ENCODE measurements at regions not wholly inside any gene's neighbourhood (a gene's known extent, or its start where the extent isn't known, plus 50 kb on each side); places are given as distances from the start of the nearest gene placed in this dataset.
A peak's percentile ranks its signal among the peaks of the same experiment; 100 is the strongest.
"Not testable (repeated sequence)": the region's sequence is repeated elsewhere in the genome, so short reads cannot be mapped to it uniquely, and the experiment has no call there.

DNA sequence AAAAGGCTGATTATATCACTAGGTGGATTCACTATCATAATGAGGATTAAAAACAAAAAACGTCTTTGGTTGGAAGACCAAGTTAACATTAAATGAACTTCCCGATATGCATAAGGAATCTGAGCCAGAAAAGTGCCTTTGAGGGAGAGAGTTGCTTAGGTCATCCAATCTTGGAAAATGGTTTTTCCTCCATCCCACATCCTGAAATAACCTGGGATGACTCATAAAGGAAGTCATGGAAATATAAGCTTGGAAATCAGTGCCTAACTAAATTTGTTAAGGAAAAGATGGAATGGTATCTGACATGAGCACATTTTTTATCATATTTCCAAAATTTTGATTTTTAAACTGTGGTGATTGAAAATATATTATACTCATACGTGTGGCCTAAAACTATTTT is 66.0 kb downstream of the KBTBD8 start:
- no peak for DNase-seq (ENCODE audit: low spot score)

DNA sequence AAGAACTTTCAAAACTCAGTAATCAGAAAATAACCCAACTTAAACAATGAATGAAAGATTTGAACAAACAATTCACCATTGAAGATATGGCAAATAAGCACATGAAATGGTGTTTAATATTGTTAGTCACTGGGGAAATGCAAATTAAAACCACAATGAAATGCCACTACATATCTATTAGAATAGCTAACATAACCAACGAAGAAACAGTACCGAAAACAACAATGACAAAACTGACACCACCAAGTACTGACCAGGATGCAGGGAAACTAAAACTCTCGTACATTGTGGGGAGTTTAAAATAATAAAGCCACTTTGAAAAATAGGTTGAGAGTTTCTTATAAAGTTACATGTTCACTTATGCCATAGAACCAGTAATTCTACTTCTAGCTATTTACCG is 69.1 kb downstream of the KBTBD8 start:
- DNase-seq (ENCODE audit: low spot score): no peak

DNA sequence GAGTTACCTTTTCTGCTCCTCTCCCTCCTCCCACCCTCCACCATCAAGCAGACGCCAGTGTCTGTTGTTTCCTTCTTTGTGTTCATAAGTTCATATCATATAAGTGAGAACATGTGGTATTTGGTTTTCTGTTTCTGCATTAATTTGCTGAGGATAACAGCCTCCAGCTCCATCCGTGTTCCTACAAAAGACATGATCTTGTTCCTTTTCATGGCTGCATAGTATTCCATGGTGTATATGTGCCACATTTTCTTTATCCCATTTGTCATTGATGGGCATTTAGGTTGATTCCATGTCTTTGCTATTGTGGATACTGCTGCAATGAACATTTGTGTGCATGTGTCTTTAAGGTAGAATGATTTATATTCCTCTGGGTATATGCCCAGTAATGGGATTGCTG is 74.5 kb downstream of the KBTBD8 start:
- DNase-seq (ENCODE audit: low spot score): not testable (repeated sequence)

DNA sequence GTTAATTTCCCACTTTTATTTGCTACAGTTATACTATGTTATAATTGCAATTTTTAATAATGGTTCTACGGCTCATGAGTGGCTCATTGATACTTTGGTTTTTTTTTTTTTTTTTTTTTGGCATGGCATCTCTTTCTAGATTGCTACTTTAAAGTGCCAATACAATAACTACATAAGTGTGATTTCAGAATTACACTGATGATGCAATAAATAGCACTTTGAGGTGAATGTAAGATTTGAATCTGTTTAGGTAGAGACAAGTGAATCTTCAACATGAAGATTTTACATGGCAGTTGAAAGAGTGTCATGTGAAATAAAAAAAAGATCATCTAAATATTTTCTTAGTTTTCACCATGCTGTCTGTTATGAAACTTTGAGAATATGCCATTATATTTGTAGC is 75.7 kb downstream of the KBTBD8 start:
- no peak for DNase-seq (ENCODE audit: low spot score)

DNA sequence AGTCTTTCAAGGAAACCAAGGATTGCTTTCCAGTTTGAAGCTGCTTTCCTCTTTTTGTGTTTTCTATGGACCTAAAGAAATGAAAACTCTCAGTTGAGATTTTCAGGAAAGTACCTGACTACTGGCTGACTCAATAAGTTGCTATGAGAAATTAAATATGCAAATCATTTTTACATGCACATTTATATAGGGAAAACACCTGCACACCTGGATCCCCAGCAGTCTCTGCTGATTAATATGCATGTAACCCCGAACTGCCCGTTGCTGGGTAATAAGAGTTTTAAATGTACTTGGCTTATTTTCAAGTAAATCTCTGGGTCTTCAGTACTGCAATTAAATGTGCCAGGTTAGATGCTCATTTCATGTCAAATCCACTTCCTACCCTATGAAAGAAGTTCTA is 77.2 kb downstream of the KBTBD8 start:
- DNase-seq (ENCODE audit: low spot score): no peak

DNA sequence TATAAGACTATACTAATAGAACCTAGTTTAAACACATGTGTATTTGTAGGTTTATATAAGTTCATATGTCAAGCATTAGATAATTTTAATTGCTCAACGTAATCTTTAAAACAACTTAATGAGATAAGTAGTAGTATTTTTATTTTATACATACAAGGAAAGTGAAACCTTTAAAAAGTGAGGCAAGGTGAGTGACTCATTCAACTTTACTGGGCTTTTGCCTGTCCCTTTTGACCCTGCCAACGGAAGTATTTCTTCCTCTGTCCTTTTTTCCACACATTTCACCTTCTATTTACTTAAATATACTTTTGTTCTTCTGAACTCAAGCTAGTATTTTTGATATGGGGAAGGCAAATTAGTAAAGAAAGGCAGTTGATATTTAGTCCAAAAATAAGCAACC is 78.5 kb downstream of the KBTBD8 start:
- DNase-seq (ENCODE audit: low spot score): no peak

DNA sequence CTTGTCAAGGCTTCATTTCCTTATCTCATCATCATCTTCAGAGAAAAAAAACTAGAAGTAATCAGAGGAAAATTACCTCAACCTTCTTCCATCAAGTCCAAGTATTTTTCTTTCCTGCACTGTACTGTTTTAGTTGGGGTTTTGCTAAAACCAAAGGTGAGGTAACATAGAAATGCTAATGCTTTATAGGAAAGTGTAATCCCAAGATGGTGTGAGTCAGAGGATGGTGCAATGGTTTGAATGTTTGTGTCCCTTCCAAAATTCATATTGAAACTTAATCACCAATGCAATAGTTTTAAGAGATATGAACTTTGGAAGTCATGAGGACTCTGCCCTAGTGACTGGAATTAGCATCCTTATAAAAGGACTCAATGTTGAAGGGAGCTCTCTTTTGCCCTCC is 79.5 kb downstream of the KBTBD8 start:
- DNase-seq (ENCODE audit: low spot score): no peak

DNA sequence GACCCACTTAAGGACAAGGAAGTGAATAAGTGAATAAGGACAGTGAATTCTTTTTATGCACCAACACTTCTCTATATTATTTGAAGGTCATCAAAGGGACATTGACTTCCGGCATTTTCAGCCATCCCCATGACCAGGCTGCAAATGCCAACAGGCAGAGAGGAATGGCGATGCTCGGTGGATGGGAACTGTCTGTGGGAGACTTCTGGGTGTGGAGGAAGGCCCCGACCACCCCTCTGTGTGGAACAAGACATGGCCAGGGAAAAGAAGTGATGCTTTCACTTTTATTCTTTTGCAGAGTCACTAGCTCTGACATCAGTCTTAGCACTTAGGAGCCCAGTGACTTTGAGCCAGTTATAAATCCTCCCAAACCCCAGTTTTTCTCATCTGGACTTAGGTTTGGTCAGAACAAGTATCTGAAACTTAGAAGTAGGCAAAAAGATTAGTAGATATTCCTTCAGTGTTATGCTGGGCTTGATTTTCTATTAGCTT is 84.5 kb downstream of the KBTBD8 start:
- DNase-seq (ENCODE audit: low spot score): no peak

DNA sequence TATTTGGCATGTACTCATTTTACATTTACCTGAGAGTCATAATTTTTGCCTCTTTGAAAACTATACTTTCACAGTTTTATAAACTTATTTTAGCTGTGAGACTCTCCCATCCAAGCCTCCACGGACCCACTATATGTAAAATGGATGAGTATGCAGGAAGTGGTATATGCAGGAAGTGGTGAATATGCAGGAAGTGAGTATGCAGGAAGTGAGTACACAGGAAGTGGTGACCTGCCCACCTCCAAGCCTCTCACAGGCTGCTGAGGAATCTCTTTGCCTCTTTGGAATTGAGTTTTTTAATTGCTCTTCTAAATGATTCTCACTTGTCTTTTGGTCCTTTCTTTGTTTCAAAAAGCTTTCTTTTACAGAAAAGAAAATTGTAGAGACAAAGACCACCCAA is 85.2 kb downstream of the KBTBD8 start:
- DNase-seq (ENCODE audit: low spot score): no peak

DNA sequence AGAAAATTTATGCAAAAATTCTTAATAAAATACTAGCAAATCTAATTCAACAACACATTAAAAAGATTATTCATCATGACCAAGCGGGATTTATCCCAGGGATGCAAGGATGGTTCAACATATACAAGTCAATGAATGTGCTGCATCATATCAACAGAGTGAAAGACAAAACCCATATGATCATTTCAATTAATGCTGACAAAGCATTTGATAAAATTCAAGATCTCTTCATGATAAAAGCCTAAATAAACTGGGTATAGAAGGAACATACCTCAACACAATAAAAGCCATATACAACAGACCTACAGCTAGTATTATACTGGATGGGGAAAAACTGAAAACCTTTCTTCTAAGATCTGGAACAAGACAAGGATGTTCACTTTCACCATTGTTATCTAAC is 89.7 kb downstream of the KBTBD8 start:
- DNase-seq (ENCODE audit: low spot score): no peak

DNA sequence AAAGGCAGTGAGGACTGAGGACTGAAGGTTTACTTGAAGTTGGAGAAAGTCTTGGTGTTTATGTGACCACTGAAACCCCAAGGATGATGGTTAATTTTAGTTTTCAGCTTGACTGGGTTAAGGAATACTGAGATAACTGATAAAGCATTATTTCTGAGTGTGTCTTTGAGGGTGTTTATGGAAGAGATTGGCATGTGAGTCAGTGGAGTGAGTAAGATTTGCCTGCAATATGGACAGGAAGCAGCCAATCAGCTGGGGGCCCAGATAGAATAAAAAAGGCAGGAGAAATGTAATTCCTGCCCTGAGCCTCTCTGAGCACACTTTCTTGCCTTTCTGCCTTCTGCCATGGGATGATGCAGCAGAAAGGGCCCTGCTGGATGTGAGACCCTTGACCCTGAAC is 92.4 kb downstream of the KBTBD8 start:
- DNase-seq (ENCODE audit: low spot score): no peak

DNA sequence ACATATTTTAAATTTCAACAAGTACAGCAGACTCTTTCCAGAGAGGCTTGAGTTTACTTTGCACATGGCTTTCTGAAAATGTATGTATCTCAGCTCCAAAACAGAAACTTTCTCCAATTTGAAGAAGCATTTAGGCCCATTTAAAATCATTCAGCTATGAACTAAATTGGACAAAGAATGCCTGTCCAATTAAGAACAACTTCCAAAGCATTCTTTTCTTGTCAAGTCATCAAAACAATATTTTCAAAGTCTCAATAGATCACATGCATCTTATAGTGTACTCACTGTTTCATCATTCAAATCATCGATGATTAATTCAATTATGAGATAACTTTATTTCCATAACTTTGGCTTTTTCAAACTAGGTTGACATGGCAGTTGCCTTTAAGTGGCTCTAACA is 95.2 kb downstream of the KBTBD8 start:
- DNase-seq (ENCODE audit: low spot score): no peak

DNA sequence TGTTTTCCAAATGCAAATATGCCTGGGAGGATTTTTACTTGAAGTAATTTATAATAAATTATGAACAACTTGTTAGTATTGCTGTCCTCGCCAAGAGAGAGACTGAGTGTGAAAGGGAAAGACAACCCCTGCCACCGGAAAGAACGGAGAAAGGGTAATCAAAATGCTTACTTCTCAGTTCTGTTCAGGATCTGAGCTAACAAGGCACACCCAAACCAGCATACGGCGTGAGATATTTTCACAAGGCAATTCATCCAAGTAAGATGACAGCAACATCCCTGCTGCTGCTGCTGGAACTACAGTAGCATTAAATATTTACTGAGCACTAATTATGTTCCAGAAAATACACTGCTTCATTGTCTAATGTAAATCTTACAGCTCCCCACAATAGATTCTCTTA is 96.1 kb downstream of the KBTBD8 start:
- no peak for DNase-seq (ENCODE audit: low spot score)

DNA sequence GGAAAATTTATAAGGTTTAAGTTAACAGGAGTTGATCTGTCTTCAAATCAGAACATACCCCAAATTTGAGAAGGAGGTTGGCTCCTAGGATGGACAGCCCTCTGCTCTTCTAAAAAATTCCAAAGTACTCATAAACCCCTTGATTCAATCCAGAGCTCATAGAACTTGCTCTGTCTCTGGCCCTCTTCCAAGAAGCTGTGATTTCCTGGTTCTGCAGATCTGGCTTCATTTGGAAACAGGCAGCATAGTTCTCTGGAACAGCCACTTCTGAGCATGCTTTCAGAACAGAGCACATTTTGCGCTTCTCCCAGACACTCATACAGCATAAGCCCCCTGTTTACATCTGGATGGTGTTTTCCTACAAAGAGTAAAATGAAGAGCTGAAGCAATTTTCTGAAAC is 96.7 kb downstream of the KBTBD8 start:
- no peak for DNase-seq (ENCODE audit: low spot score)

DNA sequence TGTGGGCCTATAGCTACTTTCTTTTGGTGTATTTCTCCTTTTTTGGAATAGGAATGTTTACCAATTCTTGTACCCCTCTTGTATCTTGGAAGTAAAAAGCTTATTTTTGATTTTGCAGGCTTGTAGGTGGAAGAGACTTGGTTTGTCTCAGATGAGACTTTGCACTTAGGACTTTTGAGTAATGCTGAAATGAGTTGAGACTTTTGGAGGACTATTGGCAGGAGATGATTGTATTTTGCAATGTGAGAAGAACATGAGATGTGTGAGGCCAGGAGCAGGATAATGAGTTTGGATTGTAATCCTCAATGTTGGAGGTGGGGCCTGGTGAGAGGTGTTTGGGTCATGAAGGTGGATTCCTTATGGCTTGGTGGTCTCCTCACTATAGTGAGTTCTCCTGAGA is 106.3 kb downstream of the KBTBD8 start:
- DNase-seq (ENCODE audit: low spot score): no peak

DNA sequence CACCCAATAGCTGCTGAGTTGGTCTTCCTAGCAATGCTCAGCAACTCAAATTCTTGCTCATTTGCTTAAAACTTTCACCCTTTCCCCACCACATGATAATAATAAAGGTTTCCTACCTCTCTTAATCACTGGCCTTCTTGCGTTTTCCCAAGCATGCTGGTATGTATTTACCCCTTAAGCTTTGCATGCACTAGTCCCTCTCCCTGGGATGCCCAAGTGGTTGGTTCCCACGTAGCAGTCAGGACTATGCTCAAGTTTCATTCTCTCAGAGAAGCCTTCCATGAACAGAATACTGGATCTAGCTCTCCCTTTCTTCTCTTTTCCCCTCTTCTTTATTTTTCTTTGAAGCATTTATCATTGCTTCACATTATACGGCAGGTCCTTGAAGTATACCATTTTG is 108.8 kb downstream of the KBTBD8 start:
- DNase-seq (ENCODE audit: low spot score): no peak

DNA sequence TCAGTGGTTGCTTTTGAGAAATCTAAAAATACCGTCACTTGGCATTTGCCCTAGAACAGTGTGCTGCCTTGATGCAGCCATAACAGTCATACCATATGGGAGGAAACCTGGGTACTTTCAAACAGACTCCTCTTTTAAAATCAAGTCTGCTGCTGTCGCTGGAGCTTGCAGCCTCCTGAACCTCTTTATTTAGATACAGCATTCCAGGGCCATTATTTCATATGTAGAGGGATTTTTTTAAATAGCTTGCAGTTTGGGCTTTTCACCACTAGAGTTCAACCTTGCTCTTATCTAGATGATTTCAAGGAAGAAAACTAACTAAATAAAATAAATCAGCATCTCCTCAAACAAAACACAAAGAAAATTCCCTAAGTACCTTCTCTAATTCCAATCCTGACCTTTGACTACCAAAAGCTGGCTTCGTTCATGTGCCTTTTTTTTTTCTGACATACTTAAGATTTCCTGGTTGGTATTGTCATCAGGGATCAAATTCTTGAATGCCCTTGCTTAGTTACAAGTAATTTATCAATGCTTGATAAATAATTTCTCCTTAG is 111.6 kb downstream of the KBTBD8 start:
- DNase-seq (ENCODE audit: low spot score): no peak

DNA sequence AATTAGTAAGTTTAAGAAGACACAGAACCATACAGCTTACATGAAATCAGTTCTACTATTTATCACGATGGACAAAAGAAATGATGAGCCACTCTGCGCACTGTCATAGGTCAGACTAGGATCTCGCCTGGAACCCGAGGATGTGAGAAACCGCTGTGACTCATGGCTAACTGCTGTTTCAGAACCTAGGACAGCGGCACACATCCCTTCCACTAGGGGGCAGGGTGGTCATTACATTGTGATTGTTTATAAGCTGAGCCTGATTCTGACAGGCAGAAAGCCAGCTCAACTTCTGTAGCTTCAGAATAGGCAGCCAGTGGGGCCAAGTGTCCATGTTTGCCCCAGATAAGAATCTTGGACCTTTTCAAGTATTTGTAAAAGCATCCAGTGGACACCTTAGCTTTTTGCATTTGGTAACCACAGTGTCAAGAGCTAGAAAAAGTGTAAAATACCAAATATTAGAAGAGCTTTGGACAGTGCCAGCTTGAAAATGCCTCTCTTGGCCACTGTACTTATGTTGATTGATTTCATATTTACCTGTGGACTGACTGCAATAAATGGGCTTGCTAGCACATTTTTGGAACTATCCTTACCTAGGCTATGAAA is 115.8 kb downstream of the KBTBD8 start:
- peak; percentile 11 for DNase-seq (ENCODE audit: low spot score)

DNA sequence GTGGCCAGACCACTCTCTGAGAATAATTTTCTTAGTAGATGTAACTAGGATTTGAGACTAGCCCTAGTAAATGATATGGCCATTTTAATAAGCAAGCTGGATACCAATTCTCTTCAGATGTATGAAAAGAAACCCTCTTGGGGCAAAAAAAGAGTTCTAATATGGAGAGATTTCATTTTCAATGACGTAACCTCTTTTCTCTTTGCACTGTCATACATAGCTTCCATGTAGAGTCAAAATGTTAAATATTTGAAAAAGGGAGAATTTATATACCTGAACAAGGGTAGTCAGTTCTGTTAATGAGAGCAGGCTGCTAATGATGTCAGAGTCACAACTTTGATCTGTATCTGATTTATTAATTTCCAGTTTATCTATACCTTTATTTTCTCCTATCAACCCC is 120.0 kb downstream of the KBTBD8 start:
- no peak for DNase-seq (ENCODE audit: low spot score)

DNA sequence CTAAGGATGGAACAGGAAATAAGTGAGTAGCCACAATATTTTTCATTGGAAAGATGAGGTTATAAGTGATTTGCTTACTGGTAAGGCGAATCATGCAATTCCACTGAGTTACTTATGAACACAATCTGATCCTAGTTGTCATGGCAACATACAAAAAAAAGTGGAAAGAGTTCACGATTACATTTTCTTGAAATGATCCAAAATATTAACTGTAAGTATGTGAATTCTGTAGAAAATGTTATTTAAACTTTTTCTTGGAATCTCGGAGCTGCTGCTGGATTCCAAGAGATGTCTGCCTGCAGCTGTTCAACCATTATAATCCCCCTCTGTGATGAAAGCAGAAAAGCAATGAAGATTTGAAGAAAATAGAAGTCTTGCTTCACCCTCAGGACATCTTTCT is 120.5 kb downstream of the KBTBD8 start:
- no peak for DNase-seq (ENCODE audit: low spot score)

DNA sequence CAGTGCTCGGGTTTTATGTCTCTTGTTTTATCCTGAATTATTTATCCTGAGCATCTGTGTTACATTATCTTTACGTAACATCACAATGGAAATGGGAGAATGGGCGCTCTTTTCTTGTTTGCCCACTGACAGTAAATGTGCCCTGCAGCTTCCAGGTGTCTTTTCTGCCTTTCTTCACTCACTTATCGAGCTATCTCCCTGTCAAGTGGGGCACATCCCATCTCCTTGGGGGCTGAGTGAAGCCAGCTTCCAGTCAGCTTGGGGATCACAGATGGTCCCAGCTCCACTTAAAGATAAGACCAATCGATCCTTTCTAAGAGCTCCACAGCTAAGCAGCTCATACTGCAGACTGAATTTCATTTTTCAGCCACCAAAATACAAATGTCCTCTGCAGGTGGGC is 125.8 kb downstream of the KBTBD8 start:
- no peak for DNase-seq (ENCODE audit: low spot score)

DNA sequence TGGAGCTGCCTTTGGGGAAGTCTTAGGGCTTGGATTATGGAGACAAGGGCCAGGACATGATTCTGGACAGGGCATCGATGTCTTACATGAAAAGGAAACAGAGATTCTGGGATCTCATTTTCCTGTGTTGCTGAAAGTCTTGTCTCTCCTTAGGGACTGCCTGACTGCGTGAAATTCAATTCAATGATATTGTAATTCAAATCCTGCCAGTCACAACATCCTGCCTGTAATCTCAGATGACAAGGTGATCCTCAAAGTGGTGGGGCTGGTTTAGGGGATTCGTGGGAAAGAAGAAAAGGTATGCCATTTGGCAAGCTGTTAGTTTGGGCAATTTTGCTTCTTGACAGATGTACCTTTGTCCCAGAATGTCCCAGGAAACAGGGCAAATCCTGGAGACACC is 129.1 kb downstream of the KBTBD8 start:
- DNase-seq (ENCODE audit: low spot score): no peak

DNA sequence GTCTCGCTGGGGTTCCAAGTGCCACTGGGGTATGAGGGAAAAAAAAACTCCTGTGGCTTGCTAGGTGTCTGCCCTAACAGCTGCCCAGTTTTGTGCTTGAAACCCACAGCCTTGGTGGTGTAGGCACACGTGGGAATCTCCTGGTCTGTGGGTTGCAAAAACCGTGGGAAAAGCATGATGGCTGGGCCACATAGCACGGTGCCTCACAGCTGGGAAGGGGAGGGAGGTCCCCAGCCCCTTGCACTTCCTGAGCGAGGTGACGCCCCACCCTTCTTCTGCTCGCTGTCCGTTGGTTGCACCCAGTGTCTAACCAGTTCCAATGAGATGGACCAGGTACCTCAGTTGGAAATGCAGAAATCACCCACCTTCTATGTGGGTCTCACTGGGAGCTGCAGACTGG is 144.3 kb downstream of the KBTBD8 start:
- no peak for DNase-seq (ENCODE audit: low spot score)

DNA sequence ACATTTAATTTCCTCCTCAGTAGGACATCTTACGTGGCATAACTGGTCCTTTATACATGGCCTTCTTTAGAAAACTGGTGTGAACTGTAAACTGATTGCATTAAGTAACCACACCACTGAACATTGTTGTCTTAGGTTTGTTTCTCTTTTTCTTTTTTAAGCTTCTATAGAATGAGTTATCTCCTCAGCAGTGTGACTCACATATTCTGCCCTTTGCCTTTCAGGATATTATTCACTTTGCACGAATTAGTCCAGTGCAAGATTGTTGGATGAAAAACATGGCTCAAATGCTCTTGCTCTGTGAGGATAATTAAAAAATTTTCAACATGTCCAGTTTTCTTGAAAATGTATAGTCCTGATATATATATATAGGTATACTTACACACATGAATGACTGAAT is 147.6 kb downstream of the KBTBD8 start:
- DNase-seq (ENCODE audit: low spot score): no peak

DNA sequence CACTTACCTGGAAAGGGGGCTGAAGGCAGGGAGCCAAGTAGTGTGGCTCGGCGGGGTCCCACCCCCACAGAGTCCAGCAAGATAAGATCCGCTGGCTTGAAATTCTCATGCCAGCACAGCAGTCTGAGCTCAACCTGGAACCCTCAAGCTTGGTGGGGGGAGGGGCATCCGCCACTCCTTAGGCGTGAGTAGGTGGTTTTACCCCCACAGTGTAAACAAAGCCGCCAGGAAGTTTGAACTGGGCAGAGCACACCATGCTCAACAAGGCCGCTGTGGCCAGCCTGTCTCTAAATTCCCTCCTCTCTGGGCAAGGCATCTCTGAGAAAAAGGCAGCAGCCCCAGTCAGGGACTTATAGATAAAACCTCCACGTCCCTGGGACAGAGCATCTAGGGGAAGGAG is 156.3 kb downstream of the KBTBD8 start:
- DNase-seq (ENCODE audit: low spot score): no peak

Measured in HuH-7.5 (cell line).